CD4-positive, alpha-beta T cell treated with Interferon gamma for 1 hour (primary cell): ENCODE measurements at regions not wholly inside any gene's neighbourhood (a gene's known extent, or its start where the extent isn't known, plus 50 kb on each side); places are given as distances from the start of the nearest gene placed in this dataset.
A peak's percentile ranks its signal among the peaks of the same experiment; 100 is the strongest.
"Not testable (repeated sequence)": the region's sequence is repeated elsewhere in the genome, so short reads cannot be mapped to it uniquely, and the experiment has no call there.

Experiments used
- DNase-seq: peaks from one replicate; pipeline ENCODE4 v3.0.0-alpha.2; 2020

DNA sequence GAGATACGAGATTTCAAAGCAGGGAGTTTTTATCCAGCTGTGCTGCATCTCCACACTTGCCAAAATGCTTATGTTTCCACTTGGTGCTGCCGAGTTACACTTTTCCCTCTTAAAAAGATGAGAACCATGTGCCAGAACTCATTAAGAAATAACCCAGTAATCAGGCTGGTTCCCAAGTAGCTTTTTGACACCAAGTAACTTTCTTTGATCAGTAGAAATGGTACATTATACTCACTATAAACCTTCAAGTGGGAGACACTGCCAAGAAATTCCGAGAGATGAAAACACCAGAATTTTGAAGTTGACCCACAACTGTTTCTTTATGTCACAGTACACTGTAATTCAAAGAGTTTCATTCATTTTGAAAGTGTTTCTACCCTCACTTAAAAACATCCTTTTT, 164.6 kb upstream of the CCDC54 start:
- no peak for DNase-seq

DNA sequence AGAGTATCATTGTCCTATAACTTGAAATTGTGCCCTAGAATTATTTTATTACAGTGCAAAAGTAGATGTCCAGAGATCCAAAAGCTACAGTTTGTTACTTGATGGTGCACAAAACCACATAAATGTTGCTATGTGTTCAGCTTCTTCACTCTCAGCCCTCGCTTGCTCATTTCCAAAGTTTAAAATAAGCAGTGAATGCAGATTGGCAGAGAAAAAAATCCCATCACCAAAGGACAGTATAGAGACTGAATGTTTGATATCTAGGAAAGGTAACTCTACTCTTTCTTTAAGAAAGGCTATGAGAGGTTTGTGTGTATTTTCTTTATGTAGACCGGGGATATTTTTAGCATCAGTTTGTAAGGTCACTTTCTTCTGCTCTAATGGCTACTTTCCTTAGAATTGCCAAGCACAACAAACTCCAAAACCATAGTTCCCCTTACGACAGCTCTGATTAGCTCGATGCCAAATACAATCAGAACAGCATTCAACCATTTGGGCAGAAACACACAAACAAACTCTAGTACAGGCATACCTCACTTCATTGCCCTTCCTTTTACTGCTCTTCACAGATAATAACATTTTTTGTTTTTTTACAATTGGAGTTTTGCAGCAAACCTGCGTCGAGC, 164.1 kb upstream of the CCDC54 start:
- no peak for DNase-seq

DNA sequence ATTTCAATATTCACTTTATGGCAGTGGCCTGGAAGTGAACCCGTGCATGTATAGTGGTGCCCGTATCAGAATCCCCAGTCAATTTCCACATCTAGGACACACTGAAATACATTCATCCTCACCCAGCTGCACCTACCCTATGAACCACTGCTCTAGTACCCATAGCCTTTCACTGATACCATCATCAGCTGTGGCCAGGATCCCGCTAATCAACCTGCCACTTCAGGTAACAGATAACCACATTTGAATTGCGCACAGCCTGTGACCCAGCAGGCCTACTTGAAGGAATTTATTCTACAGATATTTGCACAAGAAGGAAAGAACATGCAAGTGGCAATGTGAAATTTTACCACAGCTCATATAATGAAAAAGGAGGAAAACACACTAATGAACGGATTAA, 161.0 kb upstream of the CCDC54 start:
- no peak for DNase-seq

DNA sequence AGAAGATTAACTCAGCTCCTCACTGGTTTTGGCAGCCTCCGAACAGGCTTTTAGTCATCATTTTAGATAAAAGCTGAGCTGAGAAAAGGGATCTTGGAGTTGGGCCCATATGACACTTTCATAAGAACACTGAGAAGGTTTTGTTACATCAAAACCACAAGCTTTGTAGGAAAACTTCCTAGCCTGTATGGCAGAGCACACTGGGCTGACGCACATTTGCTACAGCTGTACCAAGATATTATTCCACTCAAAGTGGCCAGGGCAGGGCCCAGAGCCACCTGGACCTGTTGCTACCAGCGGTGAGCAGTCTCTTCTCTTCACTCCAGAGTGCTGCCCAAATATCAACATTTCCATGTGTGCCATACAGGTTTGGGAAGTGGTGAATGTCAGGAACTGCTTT, 160.5 kb upstream of the CCDC54 start:
- DNase-seq, result no peak

DNA sequence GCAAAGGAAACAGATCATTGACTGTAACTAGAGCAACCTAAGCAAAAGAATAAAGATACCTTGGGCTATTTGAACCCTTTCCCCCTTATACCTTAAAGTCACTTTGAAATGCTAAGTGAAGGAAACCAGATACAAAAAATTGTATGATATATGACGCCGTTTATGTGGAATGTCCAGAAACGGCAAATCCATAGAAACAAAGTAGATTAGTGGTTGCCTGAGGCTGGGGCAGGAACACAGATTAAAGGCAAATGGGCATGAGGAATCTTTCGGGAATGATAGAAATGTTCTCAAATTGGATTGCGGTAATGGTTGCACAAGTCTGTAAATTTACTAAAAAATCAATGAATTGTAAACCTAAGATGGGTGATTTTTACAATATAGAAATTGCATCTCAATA, 160.1 kb upstream of the CCDC54 start:
- DNase-seq, result no peak

DNA sequence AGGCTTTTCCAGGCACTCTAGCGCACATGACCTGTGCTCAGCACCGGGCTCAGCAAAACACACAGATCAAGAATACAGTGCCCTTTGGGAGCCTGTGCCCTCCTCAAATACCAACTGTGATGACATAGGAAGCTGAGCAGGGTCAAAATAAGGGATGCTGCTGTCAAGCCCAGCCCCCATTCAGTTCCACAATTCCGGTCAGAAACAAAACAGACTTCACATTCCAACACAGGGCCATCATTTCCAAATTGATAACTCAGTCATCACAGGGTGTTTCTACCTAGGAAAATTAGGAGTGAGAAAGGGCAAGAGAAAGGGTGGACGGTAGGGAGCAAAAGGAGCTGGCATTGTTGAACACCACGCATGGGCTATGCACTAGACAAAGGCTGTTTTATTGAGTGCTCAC, 158.4 kb upstream of the CCDC54 start:
- no peak for DNase-seq

DNA sequence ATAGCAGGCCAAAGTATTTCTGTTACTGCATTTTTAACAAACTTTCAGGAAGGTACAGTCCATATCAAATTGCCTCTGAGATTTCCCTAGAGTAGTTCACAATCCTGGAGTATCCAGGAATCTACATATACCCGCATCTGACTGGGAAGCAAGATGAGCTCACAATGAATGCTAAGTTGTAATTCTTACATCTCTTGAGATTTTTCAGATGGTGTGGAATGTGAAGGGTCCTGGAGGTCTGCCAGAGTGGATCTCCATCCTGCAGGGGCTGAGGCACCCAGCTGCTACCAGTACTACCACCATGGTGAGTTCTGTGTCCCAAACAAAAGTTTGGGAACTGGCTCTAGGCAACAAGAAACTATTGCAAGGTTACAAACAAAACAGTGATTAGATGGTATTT, 156.7 kb upstream of the CCDC54 start:
- no peak for DNase-seq

DNA sequence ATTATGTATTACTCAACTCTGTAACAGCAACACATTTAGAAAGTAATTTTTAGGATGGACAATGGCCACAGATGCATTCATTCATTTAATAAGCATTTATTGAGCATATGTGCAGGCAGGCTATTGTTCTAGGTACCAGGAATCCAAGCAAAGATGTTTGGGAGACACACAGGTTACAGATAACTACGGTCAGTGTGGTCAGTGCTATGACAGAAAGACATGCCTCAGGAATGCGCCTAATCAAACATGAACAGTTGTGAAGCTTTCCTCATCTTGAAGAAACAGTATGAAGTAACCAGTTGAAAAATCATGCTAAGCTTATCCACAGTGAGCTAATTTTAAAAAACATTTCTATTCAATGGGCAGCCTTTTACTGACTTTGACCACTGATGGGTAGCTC, 155.4 kb upstream of the CCDC54 start:
- DNase-seq, result no peak

DNA sequence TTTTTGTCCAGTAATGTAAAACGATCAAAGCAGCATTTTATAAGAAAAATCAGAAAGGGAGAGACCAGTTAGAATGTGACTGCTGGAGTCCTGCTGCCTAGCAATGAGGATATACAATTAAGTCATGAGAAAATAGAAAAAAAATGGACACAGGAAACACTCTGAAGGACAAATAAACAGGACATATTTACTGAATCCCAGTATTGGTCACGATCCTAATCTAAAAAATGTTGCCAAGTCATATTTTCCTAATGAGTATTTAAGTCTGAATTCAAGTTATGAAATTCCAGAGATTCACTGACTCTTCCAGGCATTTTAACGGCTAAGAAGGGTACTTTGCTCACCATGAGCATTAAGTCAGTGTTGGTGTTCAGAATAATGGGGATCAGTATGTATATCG, 154.3 kb upstream of the CCDC54 start:
- DNase-seq, result no peak

DNA sequence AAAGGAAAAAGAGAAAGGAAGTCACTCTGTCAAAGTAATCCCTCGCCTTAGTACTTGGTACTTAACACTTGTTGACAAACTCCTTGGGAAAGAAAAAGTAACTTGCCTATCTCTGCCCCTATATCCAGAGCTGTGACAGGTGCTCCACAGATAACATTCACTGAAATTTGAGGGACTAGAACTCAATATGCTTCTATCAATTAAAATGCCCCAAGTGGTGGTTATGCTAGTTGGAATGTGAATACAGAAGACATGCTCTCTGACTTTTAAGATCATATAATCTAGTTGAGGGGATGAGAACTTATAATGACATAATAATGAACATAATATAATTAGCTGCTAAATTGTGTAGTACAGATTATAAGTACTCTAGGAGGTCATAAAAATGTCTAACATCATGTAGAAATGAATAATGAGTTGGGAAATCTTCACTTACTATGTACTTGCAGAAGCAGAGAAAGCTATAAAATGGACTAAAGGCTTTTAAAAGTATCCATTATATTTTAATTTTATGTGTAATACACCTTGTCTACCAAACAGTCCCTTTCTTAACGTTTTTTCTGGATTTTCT, 153.1 kb upstream of the CCDC54 start:
- no peak for DNase-seq

DNA sequence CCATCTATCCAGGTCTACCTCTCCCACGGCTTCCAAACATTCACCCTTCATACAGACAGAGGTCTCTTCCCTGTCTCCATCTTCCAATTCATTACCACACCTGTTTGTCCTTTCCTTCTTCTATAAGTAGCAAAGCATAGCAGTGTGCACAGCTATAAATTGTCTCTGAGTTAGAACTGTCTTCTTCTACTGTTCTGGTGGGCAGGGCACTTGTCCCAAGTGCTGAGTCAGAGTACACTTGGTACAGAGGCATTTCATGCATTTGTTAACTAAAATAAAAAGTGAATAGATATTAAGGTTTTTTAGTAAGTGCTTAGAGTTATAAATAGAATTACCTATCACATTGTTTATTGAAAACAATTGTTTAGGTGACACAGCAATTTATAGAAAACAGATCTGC, 150.1 kb upstream of the CCDC54 start:
- no peak for DNase-seq

DNA sequence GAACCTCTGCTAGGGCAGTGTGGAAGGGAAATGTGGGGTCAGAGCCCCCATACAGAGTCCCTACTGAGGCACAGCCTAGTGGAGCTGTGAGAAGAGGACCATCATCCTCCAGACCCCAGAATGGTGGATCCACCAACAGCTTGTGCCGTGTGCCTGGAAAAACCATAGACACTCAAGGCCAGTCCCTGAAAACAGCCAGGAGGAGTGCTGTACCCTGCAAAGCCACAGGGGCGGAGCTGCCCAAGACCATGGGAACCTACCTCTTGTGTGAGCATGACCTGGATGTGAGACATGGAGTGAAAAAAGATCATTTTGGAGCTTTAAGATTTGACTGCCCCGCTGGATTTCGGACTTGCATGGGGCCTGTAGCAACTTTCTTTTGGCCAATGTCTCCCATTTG, 143.4 kb upstream of the CCDC54 start:
- not testable (repeated sequence) for DNase-seq

DNA sequence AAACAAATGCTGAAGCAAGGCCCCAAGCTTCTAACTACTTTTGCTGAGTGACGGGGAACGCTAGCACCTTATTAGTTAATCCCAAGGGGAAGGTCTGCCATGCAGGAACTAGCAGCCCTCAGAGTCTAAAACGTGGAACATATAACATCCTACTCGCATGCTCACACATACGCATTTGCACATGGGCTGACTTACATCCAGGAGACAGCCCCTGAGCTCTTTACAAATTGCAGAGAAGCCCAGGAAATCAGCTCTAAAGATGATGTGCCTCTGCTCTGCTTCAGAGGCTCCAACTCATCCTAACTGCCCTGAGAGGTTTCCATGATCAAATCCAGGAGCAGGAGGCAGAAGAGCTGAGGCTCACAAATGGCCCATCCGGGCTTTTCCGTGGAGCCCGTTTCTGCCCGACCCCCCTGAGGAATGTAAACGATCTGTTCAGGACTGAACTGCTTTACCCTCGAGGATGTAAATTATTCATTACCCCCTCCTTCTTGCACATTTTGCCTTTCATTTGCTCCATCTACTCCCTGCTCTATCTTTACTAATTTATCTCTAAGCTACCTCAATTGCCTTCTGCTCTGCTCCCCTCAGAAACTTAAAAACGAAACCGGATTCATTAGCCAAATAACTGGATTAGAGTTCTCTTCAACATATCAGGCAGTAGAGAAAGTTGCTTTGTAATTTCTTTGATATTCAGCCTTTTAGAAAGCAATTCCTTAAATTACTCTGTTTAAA, 141.9 kb upstream of the CCDC54 start:
- DNase-seq, result no peak

DNA sequence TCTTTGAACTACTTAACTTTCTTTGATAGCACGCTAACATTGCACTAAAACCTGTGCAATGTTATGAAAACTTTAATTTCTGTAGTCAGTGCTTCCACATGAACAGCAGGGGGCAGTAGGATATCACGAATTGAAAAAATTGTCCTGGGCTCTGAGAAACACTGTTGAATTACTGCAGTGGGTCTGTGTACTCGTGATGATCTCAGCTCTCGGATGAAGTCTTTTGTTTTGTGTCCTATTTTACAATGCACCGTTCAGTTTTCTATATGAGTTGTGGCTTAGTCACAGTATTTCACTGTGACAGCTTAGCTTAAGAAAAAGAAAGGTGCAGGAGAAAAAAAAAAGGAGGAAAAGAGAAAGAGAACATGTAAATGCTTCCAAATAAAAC, 141.3 kb upstream of the CCDC54 start:
- peak; percentile 30 for DNase-seq

DNA sequence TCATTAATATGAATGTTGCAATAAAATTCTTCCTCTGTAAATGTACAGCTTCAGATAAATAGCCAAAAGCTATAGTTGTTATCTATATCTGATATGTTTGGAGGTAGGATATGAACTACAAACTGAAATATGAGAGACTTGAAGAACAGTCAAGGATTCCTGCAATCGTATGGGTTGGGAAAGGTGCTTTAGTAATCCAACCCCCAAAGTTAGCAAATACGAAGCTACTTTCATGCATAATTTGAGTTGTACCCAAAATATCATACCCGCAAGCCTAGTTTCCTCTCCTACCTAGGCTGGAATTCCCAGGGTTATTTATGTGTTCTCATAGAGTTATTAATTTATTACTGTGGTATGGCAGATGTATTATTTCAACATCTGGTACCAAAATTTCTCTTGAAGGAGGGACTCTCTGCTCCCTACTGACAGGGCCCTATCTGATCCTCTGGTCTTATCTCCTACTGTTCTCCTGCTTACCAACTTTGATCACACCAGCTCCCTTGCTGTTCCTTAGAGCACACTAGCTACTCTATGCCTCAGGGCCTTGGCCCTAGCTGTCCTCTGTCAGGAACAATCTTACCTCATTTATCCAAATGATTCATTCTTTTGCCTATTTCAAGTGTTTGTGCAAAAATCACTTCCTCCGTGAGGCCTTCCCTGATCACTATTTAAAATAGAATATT, 140.4 kb upstream of the CCDC54 start:
- no peak for DNase-seq

DNA sequence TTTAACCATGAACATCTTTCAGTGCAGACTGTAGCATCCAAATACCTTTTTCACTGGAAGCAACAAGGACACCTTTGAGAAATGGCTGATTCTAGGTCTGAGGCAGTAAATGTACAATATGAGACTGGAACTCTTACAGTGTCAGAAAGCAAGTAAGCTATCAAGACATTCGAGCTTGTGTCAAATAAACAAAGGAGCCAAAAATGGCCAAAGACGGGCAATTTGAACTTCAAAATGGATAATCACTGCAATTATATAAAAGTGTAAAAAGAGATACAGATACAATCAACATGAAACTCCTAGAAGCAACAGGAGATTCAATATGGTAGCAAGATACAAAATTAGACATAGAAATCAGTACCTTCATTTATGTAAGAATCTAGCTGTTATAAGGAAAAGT, 138.5 kb upstream of the CCDC54 start:
- DNase-seq, result no peak

DNA sequence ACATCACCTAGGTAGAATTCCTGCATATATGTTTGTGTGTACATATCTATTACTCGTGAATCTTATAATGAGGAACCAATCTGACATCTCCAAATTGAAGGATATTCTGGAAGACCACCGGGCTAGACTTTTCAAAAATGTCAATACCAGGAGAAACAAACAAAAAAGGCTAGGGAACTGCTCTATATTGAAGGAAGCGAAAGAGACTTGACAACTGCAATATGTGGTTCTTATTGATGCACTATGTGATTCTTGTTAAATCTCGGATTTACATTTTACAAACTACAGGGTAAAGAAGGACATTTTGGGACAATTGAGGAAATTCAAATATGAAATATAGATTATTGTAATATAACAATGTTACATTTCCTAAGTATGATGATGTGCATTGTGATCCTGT, 137.5 kb upstream of the CCDC54 start:
- DNase-seq, result no peak

DNA sequence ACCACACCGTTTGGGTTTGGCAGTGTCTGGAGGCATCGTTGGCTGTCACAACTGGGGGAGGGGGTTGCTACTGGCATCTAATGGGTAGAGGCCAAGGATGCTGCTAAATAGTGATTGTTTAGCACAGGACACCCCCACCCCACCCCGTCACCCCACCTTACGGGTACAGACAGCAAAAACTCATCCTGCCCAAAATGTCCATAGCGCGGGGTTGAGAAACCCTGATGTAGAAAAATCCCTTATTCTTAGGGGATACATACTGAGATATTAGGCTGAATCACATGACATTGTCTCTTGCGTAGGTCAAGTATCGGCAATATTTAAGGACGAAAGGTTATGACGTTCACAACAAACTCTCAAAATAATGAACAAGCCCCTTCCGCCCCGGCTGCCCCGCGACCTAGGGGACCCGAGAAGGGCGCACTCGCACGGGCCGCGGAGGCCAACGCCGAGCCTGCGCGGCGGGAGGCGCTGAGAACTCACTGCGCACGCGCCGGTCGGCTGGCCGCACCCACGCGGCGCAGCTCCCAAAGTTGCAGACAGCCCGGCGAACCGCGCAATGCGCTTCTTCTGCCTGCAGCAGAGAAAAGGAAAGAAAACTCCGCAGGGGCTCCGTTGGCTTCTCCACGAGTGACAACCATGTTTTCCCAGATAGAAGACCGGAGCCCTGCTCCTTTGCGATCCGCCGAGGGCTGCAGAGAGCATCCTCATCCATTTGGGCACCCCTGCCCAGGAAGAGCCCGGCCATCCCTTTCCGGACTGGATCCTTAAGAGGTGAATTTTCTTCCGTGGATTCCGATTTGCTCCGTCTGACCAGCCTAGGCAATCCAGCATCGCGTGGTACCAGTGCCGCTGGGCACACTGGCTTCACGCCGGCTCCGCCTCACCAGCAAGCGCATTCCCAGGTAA, 136.8 kb upstream of the CCDC54 start:
- peak; percentile 72 for DNase-seq

DNA sequence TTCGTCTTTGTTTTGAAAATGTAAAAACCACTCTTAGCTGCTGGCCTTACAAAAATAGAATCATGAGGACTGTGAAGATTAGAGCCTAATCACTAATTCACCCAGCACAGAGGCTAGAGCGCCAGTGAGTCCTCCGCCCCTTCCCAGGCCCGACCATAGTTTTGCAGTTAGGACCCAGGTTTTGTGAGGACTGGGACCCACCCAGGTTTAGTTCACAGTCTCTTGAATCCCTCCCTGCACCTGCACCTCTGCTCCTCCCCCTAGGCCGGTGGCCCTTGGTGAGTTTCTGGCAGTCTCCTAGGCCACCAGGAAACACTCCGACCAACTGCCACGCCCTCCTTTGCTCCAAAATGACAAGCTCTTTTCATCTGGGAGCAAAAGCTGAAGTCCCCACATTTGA, 136.0 kb upstream of the CCDC54 start:
- DNase-seq, result peak; percentile 6

DNA sequence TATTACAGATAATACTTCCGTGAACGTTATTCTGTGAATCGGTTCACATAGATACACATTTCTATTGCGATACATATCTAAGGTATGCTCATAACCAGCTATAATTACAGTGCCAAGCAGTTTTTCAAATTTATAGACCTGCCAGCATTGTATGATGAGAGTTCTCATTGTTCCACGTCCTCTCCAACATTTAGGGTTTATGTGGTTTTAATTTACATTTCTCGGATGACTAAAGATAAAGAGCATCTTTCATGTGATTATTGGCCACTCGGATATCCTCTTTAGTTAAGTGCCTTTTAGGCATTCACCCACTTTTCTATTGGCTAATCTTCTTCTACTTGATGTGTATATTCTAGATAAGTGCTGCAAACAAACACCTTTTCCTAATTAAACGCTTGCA, 134.7 kb upstream of the CCDC54 start:
- no peak for DNase-seq

DNA sequence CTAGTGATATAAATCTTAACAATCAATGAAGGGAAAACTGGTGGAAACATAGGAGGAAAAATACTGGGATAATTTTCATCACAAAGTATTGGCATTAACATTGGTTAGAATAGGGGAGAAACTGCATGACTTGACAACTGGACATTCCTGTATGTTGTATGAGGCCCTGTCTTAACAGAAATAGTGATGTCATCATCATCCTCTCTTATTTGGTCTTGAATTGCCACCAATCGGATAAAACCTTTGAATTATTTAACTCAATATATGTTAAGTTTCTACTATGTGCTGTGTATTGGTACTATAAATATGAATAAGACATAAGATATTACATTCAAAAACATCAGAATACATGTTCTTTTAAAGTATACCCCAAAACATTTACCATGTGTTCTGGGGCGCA, 130.1 kb upstream of the CCDC54 start:
- DNase-seq, result no peak

DNA sequence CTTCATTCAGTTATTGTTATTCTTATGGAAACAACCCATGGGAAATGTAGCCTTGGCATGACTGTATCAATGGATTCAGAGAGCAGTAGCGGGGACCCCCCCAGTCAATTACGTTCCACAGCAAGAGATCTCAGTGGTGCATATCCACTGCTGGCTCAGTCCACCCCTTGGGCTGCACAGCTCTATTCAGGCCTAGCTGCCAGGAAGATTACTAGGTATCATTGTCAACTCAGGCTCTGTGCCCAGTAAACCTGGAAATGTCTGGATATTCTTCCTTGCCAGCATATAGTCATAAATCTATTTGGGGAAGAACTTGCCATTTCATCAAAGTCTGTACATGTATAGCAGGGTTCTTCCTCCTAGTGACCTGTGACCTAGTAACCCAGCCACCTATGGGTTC, 128.1 kb upstream of the CCDC54 start:
- no peak for DNase-seq

DNA sequence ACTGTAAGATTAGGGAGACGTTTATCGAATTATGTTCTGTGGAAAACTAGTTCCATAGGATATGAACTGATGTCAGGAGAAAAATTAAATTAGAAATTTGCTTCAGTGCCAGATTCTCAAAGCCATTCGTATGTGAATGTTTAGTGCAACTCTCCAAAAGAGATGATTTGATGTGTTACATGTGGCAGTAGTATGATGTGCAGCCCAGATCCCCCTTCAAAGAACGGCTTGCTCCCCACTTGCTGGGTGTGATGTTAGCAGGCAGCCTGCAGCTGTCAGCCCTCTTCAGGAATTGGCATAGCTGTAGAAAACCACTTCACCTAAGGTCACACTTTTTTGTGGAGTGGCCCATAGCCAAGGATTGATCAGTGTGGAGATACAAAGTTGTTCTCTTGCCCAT, 127.0 kb upstream of the CCDC54 start:
- DNase-seq, result no peak
